Right lobe of liver (tissue), 6 donors: ENCODE measurements at regions not wholly inside any gene's neighbourhood (a gene's known extent, or its start where the extent isn't known, plus 50 kb on each side); places are given as distances from the start of the nearest gene placed in this dataset.
"Not testable (repeated sequence)": the region's sequence is repeated elsewhere in the genome, so short reads cannot be mapped to it uniquely, and the experiment has no call there.

Source experiments
- ATAC-seq, 4 donors: fragments of 200-7000 bp; cut with Tn5 transposase; one replicate each; pipeline ENCODE4 v1.9.1; 2020; ENCODE audit warnings: mild to moderate bottlenecking in 4 of 4, moderate library complexity in 4 of 4
- DNase-seq, 3 donors: peaks; one replicate each; pipeline ENCODE4 v3.0.0-alpha.2; 2020
- H3K27ac ChIP-seq, 3 donors: fragments of 200-600 bp; one replicate each; pipeline ENCODE4 v1.8.0; 2022
- H3K27me3 ChIP-seq, 2 donors: fragments of 200-600 bp; one replicate each; pipeline ENCODE4 v1.8.0; 2022
- H3K36me3 ChIP-seq, 4 donors: fragments of 200-600 bp; sonication (generic) in 1 of 4; one replicate each; pipeline versions ENCODE4 v1.5.1 to v1.8.0; 2017 to 2022; ENCODE audit warnings: control low read depth in 1 of 4
- H3K4me1 ChIP-seq, 4 donors: fragments of 200-600 bp; sonication (generic) in 1 of 4; one replicate each; pipeline versions ENCODE4 v1.5.1 to v1.8.0; 2017 to 2022; ENCODE audit warnings: control low read depth in 1 of 4
- H3K4me3 ChIP-seq, 3 donors: fragments of 200-600 bp; one replicate each; pipeline ENCODE4 v1.8.0; 2022
- H3K9me3 ChIP-seq, 4 donors: fragments of 200-600 bp; sonication (generic) in 1 of 4; one replicate each; pipeline versions ENCODE4 v1.5.1 to v1.8.0; 2017 to 2022; ENCODE audit warnings: control low read depth in 1 of 4
- CTCF ChIP-seq, 4 donors: fragments of 200-600 bp in 3 of 4; fragments of 450-650 bp in 1 of 4; IDR thresholded peaks; one replicate each; pipeline versions ENCODE4 v1.5.1 to v1.8.0; 2016 to 2022; ENCODE audit warnings: antibody characterized with exemption in 4 of 4, mild to moderate bottlenecking in 2 of 4
- POLR2A ChIP-seq: fragments of 450-650 bp; IDR thresholded peaks from one replicate; pipeline ENCODE4 v1.6.1; 2017; ENCODE audit warnings: antibody characterized with exemption, mild to moderate bottlenecking
- WGBS: methylation state at CpG from one replicate; pipeline ENCODE4 v1.1.6; 2018; ENCODE audit warnings: low coverage, low lambda C conversion rate; ENCODE audit not compliant: insufficient coverage; ENCODE audit errors: missing lambda C conversion rate; 5-methylcytosine and 5-hydroxymethylcytosine counted together
- intact Hi-C, 2 donors: fragments of 100-400 bp; cut with DNase I; formaldehyde crosslinking; loops; one replicate each; pipeline versions ENCODE4 v1.11.2 to v1.14.1; 2022
- donor health status: DM: no; HTN: yes; CAD: no.
- donor health status: DM: no; HTN: no; CAD: no.
- donor health status: DM: no; HTN: no; CAD: no.
- donor health status: DM: no; HTN: yes; CAD: no.
- donor health status: DM: no; HTN: yes; CAD: no.

DNA sequence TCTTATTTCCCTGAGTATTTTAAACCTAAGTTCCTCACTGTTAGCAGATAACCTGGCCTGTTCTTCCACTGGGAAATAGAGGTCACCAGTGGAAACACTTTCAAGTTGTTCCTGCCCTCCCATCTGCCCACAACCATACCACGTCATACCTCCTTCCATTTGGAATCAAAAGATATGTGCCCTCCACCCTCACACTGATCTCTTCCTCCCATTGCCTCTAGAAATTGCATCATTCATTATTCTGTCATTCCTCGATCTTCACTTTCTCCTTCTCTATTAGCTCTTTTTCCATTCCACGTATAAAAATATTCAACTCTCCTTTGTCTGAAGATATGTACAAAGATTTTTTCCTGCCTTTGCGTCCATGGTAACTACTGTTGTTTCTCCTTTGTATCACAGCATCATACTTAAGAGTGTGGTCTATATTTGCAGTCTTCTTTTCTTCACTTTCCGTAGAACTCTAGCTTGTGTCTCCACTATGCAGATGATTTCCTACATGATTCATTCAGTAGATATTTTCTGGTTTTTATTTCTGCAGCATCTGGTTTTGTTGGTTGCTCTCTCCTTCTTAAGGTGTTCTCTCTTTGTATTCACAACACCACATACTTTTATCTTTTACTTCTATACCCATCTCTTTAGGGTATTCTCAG, 312.3 kb downstream of the REEP3 start:
- no peaks in the 10 kb centered on the region for H3K4me1 ChIP-seq
- H3K4me3 ChIP-seq, result no peak overlapping the region
- ATAC-seq, result no peak
- no peaks in the 10 kb centered on the region for H3K27me3 ChIP-seq
- no peak for DNase-seq
- no peak for TF ChIP-seq CTCF (IDR thresholded peaks at IDR 0.05)
- no peak for TF ChIP-seq POLR2A
- H3K27ac ChIP-seq, result no peak overlapping the region
- intact Hi-C loops, result no loop called here
- no peaks in the 10 kb centered on the region for H3K36me3 ChIP-seq
- 61% methylated on average over 5 of the region's 5 CpGs for WGBS
- H3K9me3 ChIP-seq, result no peaks in the 10 kb centered on the region

- DNase-seq (no peak), ATAC-seq (no peak)
- no peaks in the 10 kb centered on the region for H3K36me3 ChIP-seq
- H3K27me3 ChIP-seq, result no peaks in the 10 kb centered on the region
- no peak overlapping the region for H3K27ac ChIP-seq
- no peaks in the 10 kb centered on the region for H3K4me1 ChIP-seq
- WGBS, result 85% methylated on average over 4 of the region's 4 CpGs
- intact Hi-C loops, result no loop called here
- no peak overlapping the region for H3K4me3 ChIP-seq
- H3K9me3 ChIP-seq, result no peaks in the 10 kb centered on the region
- TF ChIP-seq CTCF (IDR thresholded peaks at IDR 0.05), result no peak
- no peak for TF ChIP-seq POLR2A
Measured at GRCh38 chr10:63836666-63837442, 315.7 kb downstream of the REEP3 start.

DNA sequence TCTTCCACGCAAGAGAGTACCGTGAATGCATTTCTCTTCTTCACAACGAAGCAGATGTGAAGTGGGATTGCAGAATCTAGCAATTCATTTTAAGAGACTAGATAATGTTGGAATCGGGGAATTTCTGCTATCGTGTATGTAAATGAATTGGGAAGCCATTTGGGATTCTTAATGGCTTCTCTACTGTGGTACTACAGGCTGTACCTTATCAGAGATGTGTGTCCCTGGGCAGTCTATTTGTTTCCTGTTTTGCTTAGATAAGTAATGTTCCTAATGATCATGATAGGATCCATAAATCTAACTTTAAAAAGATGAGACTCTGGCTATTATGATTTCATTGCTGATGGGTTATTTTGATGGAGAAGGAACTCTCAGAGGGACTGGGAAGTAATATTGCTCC, 320.6 kb downstream of the REEP3 start:
- no peaks in the 10 kb centered on the region for H3K9me3 ChIP-seq
- H3K27me3 ChIP-seq, result no peaks in the 10 kb centered on the region
- H3K4me3 ChIP-seq, result no peak overlapping the region
- DNase-seq, result no peak
- no peaks in the 10 kb centered on the region for H3K36me3 ChIP-seq
- H3K27ac ChIP-seq, result no peak overlapping the region
- WGBS, result 63% methylated on average over 5 of the region's 5 CpGs
- TF ChIP-seq CTCF (IDR thresholded peaks at IDR 0.05), result no peak
- TF ChIP-seq POLR2A, result no peak
- intact Hi-C loops, result no loop called here
- no peak for ATAC-seq
- H3K4me1 ChIP-seq, result no peaks in the 10 kb centered on the region

GRCh38 chr10:63843107-63843506, 321.9 kb downstream of the REEP3 start:
- WGBS, result 86% methylated on average over 1 of the region's 2 CpGs
- DNase-seq, result no peak

DNA sequence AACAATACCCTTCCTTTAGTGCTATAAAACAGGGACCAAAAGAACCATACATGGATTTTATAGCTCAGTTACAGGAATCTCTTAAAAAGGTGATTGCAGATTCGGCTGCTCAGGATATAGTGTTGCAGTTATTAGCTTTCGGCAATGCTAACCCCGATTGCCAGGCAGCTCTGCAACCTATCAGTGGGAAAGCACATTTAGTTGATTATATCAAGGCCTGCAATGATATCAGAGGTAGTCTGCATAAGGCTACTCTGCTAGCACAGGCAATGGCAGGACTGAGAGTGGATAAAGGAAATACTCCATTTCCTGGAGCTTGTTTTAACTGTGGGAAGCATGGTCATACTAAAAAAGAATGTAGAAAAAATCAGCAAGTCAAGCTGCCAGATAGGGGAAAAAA, 327.7 kb downstream of the REEP3 start:
- ATAC-seq, H3K4me1 ChIP-seq, DNase-seq, H3K9me3 ChIP-seq, H3K27ac ChIP-seq, H3K27me3 ChIP-seq, H3K36me3 ChIP-seq, intact Hi-C loops, H3K4me3 ChIP-seq: not testable (repeated sequence)
- 68% methylated on average over 3 of the region's 3 CpGs for WGBS

More at GRCh38 chr10:63843107-63843506, 321.9 kb downstream of the REEP3 start:
- Histone ChIP-seq H3K27me3 (no peaks in the 10 kb centered on the region), H3K36me3 (no peaks in the 10 kb centered on the region), H3K4me3 (no peak overlapping the region), H3K4me1 (no peaks in the 10 kb centered on the region), H3K27ac (no peak overlapping the region), H3K9me3 (no peaks in the 10 kb centered on the region)
- TF ChIP-seq CTCF (IDR thresholded peaks at IDR 0.05) (no peak), POLR2A (no peak)
- ATAC-seq, result no peak
- intact Hi-C loops, result no loop called here
